ENCODE measurements at regions not wholly inside any gene's neighbourhood (a gene's known extent, or its start where the extent isn't known, plus 50 kb on each side); places are given as distances from the start of the nearest gene placed in this dataset.
"Not testable (repeated sequence)": the region's sequence is repeated elsewhere in the genome, so short reads cannot be mapped to it uniquely, and the experiment has no call there.

DNA sequence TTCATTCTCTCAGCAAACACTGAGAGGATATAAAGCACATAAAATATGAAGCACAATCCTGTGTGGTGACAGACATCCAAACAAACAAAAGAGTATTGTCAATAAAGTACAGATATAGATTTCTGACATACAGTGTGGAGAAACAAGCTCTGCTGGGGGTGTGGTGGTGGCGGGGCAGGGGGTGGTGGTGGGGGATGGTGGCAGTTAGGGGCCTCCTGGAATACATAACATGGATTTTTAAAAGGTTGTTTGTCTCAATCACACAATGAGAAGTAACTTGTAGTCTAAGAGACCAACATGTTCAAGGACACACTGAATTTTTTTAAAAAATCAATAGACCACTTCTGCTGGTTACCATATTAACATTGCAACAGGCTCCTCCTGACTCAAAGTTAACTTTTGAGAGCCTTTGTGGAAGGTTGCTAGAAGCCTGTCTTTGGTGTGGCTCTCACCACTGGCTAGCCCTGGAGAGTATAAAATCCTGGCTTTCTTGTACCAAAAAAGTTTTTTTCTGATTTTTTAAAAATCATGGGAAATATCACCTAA is 1197.4 kb downstream of the SUCLG1 start:
- no peaks in the 10 kb centered on the region for H3K9me3 ChIP-seq (ENCODE audit: control insufficient read depth, insufficient read depth, low read length)
- no peak overlapping the region for H3K4me3 ChIP-seq (ENCODE audit: low read length)
- no peaks in the 10 kb centered on the region for H3K9me2 ChIP-seq (replicated peaks; ENCODE audit: control insufficient read depth, low read length)
- no peak overlapping the region for H3K27ac ChIP-seq (ENCODE audit: low read depth, low read length)
- H3K79me2 ChIP-seq (ENCODE audit: control insufficient read depth, low read length): no peaks in the 10 kb centered on the region
- H3K27me3 ChIP-seq (ENCODE audit: control insufficient read depth, low read length): no peaks in the 10 kb centered on the region
- H3K36me3 ChIP-seq (ENCODE audit: control insufficient read depth, low read length): no peaks in the 10 kb centered on the region
- H4K20me1 ChIP-seq (ENCODE audit: control insufficient read depth, insufficient read depth, low read depth, low read length): no peaks in the 10 kb centered on the region
- H3K4me2 ChIP-seq (ENCODE audit: low read length): no peak overlapping the region
- H3F3A ChIP-seq (ENCODE audit: control insufficient read depth, insufficient read depth): no peaks in the 10 kb centered on the region
- no peaks in the 10 kb centered on the region for H3K4me1 ChIP-seq (ENCODE audit: control insufficient read depth, low read length)
- TF ChIP-seq EZH2phosphoT487 (IDR thresholded peaks at IDR 0.05; ENCODE audit: borderline replicate concordance, low read length): no peak
- TF ChIP-seq, protein P1, sequence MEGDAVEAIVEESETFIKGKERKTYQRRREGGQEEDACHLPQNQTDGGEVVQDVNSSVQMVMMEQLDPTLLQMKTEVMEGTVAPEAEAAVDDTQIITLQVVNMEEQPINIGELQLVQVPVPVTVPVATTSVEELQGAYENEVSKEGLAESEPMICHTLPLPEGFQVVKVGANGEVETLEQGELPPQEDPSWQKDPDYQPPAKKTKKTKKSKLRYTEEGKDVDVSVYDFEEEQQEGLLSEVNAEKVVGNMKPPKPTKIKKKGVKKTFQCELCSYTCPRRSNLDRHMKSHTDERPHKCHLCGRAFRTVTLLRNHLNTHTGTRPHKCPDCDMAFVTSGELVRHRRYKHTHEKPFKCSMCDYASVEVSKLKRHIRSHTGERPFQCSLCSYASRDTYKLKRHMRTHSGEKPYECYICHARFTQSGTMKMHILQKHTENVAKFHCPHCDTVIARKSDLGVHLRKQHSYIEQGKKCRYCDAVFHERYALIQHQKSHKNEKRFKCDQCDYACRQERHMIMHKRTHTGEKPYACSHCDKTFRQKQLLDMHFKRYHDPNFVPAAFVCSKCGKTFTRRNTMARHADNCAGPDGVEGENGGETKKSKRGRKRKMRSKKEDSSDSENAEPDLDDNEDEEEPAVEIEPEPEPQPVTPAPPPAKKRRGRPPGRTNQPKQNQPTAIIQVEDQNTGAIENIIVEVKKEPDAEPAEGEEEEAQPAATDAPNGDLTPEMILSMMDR (IDR thresholded peaks at IDR 0.05; ENCODE audit: low read depth, low read length, poor library complexity, severe bottlenecking): no peak

DNA sequence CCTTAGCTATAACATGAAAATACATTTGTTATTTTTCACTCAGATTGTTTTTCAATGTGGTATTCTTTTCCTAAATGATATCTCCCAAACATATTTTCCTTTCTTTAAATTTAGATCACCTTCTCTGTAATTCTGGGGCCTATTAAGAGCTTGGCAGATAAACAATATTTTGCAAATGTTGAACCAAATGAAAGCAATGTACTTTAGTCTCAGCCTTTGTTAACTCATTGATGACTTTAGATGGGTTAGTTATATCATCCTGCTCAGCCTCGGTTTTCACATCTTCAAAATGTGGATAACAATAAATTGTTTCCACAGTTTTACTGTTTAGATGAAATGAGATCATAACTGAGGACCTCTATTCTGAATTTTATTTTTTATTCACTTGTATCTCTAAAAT is 1205.2 kb downstream of the SUCLG1 start:
- Histone ChIP-seq H3K4me1 (ENCODE audit: control insufficient read depth, low read length) (no peaks in the 10 kb centered on the region), H3K4me3 (ENCODE audit: low read length) (no peak overlapping the region), H3K36me3 (ENCODE audit: control insufficient read depth, low read length) (no peaks in the 10 kb centered on the region), H3K27me3 (ENCODE audit: control insufficient read depth, low read length) (no peaks in the 10 kb centered on the region), H3K4me2 (ENCODE audit: low read length) (no peak overlapping the region), H3K79me2 (ENCODE audit: control insufficient read depth, low read length) (no peaks in the 10 kb centered on the region), H3K27ac (ENCODE audit: low read depth, low read length) (no peak overlapping the region), H3F3A (ENCODE audit: control insufficient read depth, insufficient read depth) (no peaks in the 10 kb centered on the region), H4K20me1 (ENCODE audit: control insufficient read depth, insufficient read depth, low read depth, low read length) (no peaks in the 10 kb centered on the region), H3K9me3 (ENCODE audit: control insufficient read depth, insufficient read depth, low read length) (no peaks in the 10 kb centered on the region), H3K9me2 (replicated peaks; ENCODE audit: control insufficient read depth, low read length) (no peaks in the 10 kb centered on the region)
- TF ChIP-seq, protein P1 (IDR thresholded peaks at IDR 0.05; ENCODE audit: low read depth, low read length, poor library complexity, severe bottlenecking): no peak
- no peak for TF ChIP-seq EZH2phosphoT487 (IDR thresholded peaks at IDR 0.05; ENCODE audit: borderline replicate concordance, low read length)

DNA sequence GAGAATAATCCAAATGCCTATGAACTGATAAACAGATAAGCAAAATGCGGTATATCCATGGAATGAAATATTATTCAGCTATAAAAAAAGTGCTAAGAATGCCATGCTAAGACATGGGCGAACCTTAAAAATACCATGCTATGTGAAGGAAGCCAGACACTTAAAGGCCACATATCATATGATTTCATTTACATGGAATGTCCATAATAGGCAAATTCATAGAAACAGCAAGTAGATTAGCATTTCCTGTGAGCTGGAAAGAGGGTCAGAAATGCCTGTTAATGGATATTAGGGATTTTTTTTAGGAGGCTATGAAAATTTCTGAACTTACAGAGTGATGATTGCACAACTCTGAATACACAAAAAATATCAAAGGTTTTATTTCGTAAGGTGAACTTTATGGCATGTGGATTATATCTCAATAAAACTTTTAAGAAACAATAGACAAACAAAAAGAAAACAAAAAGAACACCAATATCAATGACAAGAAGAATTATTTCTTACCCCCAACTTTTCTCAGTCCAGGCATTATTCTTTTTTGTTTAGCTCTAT is 1207.7 kb downstream of the SUCLG1 start:
- no peaks in the 10 kb centered on the region for H3K9me3 ChIP-seq (ENCODE audit: control insufficient read depth, insufficient read depth, low read length)
- TF ChIP-seq EZH2phosphoT487 (IDR thresholded peaks at IDR 0.05; ENCODE audit: borderline replicate concordance, low read length): no peak
- H3K79me2 ChIP-seq (ENCODE audit: control insufficient read depth, low read length): no peaks in the 10 kb centered on the region
- H3F3A ChIP-seq (ENCODE audit: control insufficient read depth, insufficient read depth): no peaks in the 10 kb centered on the region
- H3K4me3 ChIP-seq (ENCODE audit: low read length): no peak overlapping the region
- no peak overlapping the region for H3K27ac ChIP-seq (ENCODE audit: low read depth, low read length)
- no peaks in the 10 kb centered on the region for H4K20me1 ChIP-seq (ENCODE audit: control insufficient read depth, insufficient read depth, low read depth, low read length)
- H3K4me2 ChIP-seq (ENCODE audit: low read length): no peak overlapping the region
- H3K36me3 ChIP-seq (ENCODE audit: control insufficient read depth, low read length): no peaks in the 10 kb centered on the region
- H3K27me3 ChIP-seq (ENCODE audit: control insufficient read depth, low read length): no peaks in the 10 kb centered on the region
- H3K9me2 ChIP-seq (replicated peaks; ENCODE audit: control insufficient read depth, low read length): no peaks in the 10 kb centered on the region
- H3K4me1 ChIP-seq (ENCODE audit: control insufficient read depth, low read length): no peaks in the 10 kb centered on the region

DNA sequence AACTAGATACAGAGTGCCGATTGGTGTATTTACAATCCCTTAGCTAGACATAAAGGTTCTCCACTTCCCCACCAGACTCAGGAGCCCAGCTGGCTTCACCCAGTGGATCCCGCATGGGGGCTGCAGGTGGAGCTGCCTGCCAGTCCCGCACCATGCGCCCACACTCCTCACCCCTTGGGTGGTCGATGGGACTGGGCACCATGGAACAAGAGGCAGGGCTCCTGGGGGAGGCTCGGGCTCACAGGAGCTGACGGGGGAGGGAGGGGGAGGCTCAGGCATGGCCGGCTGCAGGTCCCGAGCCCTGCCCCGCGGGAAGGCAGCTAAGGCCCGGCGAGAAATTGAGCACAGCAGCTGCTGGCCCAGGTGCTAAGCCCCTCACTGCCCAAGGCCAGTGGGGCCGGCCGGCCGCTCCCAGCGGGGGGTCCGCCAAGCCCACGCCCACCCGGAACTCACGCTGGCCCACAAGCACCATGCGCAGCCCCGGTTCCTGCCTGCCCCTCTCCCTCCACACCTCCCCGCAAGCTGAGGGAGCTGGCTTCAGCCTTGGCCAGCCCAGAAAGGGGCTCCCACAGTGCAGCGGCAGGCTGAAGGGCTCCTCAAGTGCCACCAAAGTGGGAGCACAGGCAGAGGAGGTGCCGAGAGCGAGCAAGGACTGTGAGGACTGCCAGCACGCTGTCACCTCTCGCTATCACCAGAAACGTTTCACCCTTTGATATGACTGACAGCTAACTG is 1213.1 kb downstream of the SUCLG1 start:
- H3K27me3 ChIP-seq (ENCODE audit: control insufficient read depth, low read length); H3K36me3 ChIP-seq (ENCODE audit: control insufficient read depth, low read length); H3K79me2 ChIP-seq (ENCODE audit: control insufficient read depth, low read length); H3K4me2 ChIP-seq (ENCODE audit: low read length); H3F3A ChIP-seq (ENCODE audit: control insufficient read depth, insufficient read depth); H3K4me1 ChIP-seq (ENCODE audit: control insufficient read depth, low read length); H3K9me2 ChIP-seq (replicated peaks; ENCODE audit: control insufficient read depth, low read length); H3K27ac ChIP-seq (ENCODE audit: low read depth, low read length); H3K9me3 ChIP-seq (ENCODE audit: control insufficient read depth, insufficient read depth, low read length); H3K4me3 ChIP-seq (ENCODE audit: low read length); H4K20me1 ChIP-seq (ENCODE audit: control insufficient read depth, insufficient read depth, low read depth, low read length): not testable (repeated sequence)

All from DOHH2 (cell line).